SK-N-SH treated with all-trans-retinoic acid at 6 μM for 48 hours (cell line): ENCODE measurements at regions not wholly inside any gene's neighbourhood (a gene's known extent, or its start where the extent isn't known, plus 50 kb on each side); places are given as distances from the start of the nearest gene placed in this dataset.

Experiments
- ATAC-seq: fragments of 200-7000 bp; cut with Tn5 transposase; 3 replicates; pipeline ENCODE4 v1.9.1; 2020; ENCODE audit warnings: mild to moderate bottlenecking, moderate library complexity
- ARNTL ChIP-seq: fragments of 450-650 bp; formaldehyde crosslinking; IDR thresholded peaks from 2 replicates; pipeline ENCODE4 v1.5.0; 2020; ENCODE audit warnings: low read depth, mild to moderate bottlenecking, moderate library complexity, borderline replicate concordance
- BACH2 ChIP-seq: fragments of 250-450 bp; sonication (Bioruptor Pico); IDR thresholded peaks from 2 replicates; pipeline ENCODE4 v1.9.0; 2021; ENCODE audit warnings: mild to moderate bottlenecking, borderline replicate concordance
- CREB5 ChIP-seq: fragments of 250-450 bp; sonication (Bioruptor Pico); IDR thresholded peaks from 2 replicates; pipeline ENCODE4 v1.5.1; 2020; ENCODE audit warnings: low read depth, mild to moderate bottlenecking, moderate library complexity
- CSRNP3 ChIP-seq: fragments of 250-450 bp; sonication (Bioruptor Pico); IDR thresholded peaks from 2 replicates; pipeline ENCODE4 v1.5.1; 2021; ENCODE audit warnings: mild to moderate bottlenecking, moderate library complexity
- ESRRG ChIP-seq: fragments of 250-450 bp; sonication (Bioruptor Pico); IDR thresholded peaks from 2 replicates; pipeline ENCODE4 v1.6.1; 2021; ENCODE audit warnings: mild to moderate bottlenecking
- GLIS3 ChIP-seq: fragments of 250-450 bp; sonication (Bioruptor Pico); IDR thresholded peaks from 2 replicates; pipeline ENCODE4 v1.5.0; 2020; ENCODE audit warnings: mild to moderate bottlenecking, moderate library complexity
- PATZ1 ChIP-seq: fragments of 250-450 bp; sonication (Bioruptor Pico); IDR thresholded peaks from 2 replicates; pipeline ENCODE4 v1.8.0; 2020; ENCODE audit warnings: mild to moderate bottlenecking, moderate library complexity, borderline replicate concordance
- POU6F1 ChIP-seq: fragments of 250-450 bp; sonication (Bioruptor Pico); IDR thresholded peaks from 2 replicates; pipeline ENCODE4 v1.8.0; 2021; ENCODE audit warnings: low read depth, mild to moderate bottlenecking, moderate library complexity, borderline replicate concordance
- PPARA ChIP-seq: fragments of 250-450 bp; sonication (Bioruptor Pico); IDR thresholded peaks from 2 replicates; pipeline ENCODE4 v1.5.0; 2020; ENCODE audit warnings: mild to moderate bottlenecking, borderline replicate concordance
- RARB ChIP-seq: fragments of 250-450 bp; sonication (Bioruptor Pico); IDR thresholded peaks from 2 replicates; pipeline ENCODE4 v1.8.0; 2021; ENCODE audit warnings: mild to moderate bottlenecking, moderate library complexity
- SNAI2 ChIP-seq: fragments of 250-450 bp; sonication (Bioruptor Pico); IDR thresholded peaks from 2 replicates; pipeline ENCODE4 v1.5.0; 2020; ENCODE audit warnings: mild to moderate bottlenecking, moderate library complexity
- TCF4 ChIP-seq: fragments of 250-450 bp; sonication (Bioruptor Pico); IDR thresholded peaks from 2 replicates; pipeline ENCODE4 v1.8.0; 2021; ENCODE audit warnings: mild to moderate bottlenecking, moderate library complexity, borderline replicate concordance
- TOX ChIP-seq: fragments of 250-450 bp; sonication (Bioruptor Pico); IDR thresholded peaks from 2 replicates; pipeline ENCODE4 v1.8.0; 2021; ENCODE audit warnings: mild to moderate bottlenecking, moderate library complexity, borderline replicate concordance
- TSHZ2 ChIP-seq: fragments of 250-450 bp; sonication (Bioruptor Pico); IDR thresholded peaks from 2 replicates; pipeline ENCODE4 v1.5.0; 2020; ENCODE audit warnings: mild to moderate bottlenecking, moderate library complexity
- ZC3H10 ChIP-seq: fragments of 250-450 bp; sonication (Bioruptor Pico); IDR thresholded peaks from 2 replicates; pipeline ENCODE4 v1.5.1; 2021; ENCODE audit warnings: mild to moderate bottlenecking, moderate library complexity
- ZFP30 ChIP-seq: fragments of 450-650 bp; formaldehyde crosslinking; IDR thresholded peaks from 2 replicates; pipeline ENCODE4 v1.5.0; 2022; ENCODE audit warnings: mild to moderate bottlenecking, moderate library complexity
- ZNF70 ChIP-seq: fragments of 450-650 bp; formaldehyde crosslinking; IDR thresholded peaks from 2 replicates; pipeline ENCODE4 v1.5.0; 2020; ENCODE audit warnings: mild to moderate bottlenecking, moderate library complexity
- ZNF8 ChIP-seq: fragments of 450-650 bp; formaldehyde crosslinking; IDR thresholded peaks from 2 replicates; pipeline ENCODE4 v1.5.0; 2020; ENCODE audit warnings: mild to moderate bottlenecking, moderate library complexity

GRCh38 chr2:33949371-33949770, 350.3 kb upstream of the FAM98A start (continued):
- no peak for TF ChIP-seq TCF4 (CRISPR knock-in tag)

- ATAC-seq: no peak
- TF ChIP-seq ZFP30 (CRISPR knock-in tag): no peak
- no peak for TF ChIP-seq GLIS3
- TF ChIP-seq ZNF70 (CRISPR knock-in tag): no peak
- TF ChIP-seq ARNTL (CRISPR knock-in tag): no peak
- no peak for TF ChIP-seq BACH2
- TF ChIP-seq PPARA (CRISPR knock-in tag): no peak
- TF ChIP-seq, all 23 proteins: peak for 0
These were observed 347.1 kb upstream of the FAM98A start for GRCh38 chr2:33946193-33946592.

GRCh38 chr2:33933203-33933602, 334.1 kb upstream of the FAM98A start:
- TF ChIP-seq CSRNP3 (CRISPR knock-in tag): no peak
- TF ChIP-seq ZNF8 (CRISPR knock-in tag): no peak
- no peak for TF ChIP-seq BACH2
- TF ChIP-seq ZC3H10: no peak
- TF ChIP-seq RARB (CRISPR knock-in tag): no peak
- no peak for TF ChIP-seq TCF4 (CRISPR knock-in tag)
- TF ChIP-seq ARNTL (CRISPR knock-in tag): no peak
- TF ChIP-seq ESRRG (CRISPR knock-in tag): no peak
- TF ChIP-seq TOX (CRISPR knock-in tag): no peak
- TF ChIP-seq SNAI2 (CRISPR knock-in tag): no peak

GRCh38 chr2:33931164-33931563, 332.1 kb upstream of the FAM98A start:
- no peak for ATAC-seq
- TF ChIP-seq ZC3H10 (no peak), TOX (CRISPR knock-in tag) (no peak), PATZ1 (CRISPR knock-in tag) (no peak), CSRNP3 (CRISPR knock-in tag) (no peak), POU6F1 (no peak), TSHZ2 (CRISPR knock-in tag) (no peak), ARNTL (CRISPR knock-in tag) (no peak), PPARA (CRISPR knock-in tag) (no peak), CREB5 (CRISPR knock-in tag) (no peak), SNAI2 (CRISPR knock-in tag) (no peak)

More at GRCh38 chr2:33933203-33933602, 334.1 kb upstream of the FAM98A start:
- ATAC-seq: no peak
